Keratinocyte (primary cell): ENCODE measurements at regions not wholly inside any gene's neighbourhood (a gene's known extent, or its start where the extent isn't known, plus 50 kb on each side); places are given as distances from the start of the nearest gene placed in this dataset.

ENCODE experiments used
- CTCF ChIP-seq, 3 experiments: IDR thresholded peaks in 1 of 3; conservative IDR thresholded peaks in 1 of 3; optimal IDR thresholded peaks in 1 of 3; 2 replicates in 2 of 3; 3 replicates in 1 of 3; pipeline versions ENCODE3 to v1.5.1; 2011; ENCODE audit warnings: low read length in 3 of 3, mild to moderate bottlenecking in 3 of 3, moderate library complexity in 2 of 3, control low read depth in 1 of 3, inconsistent platforms in 1 of 3; ENCODE audit not compliant: insufficient read depth in 2 of 3; ENCODE audit errors: extremely low read depth in 1 of 3
- EZH2 ChIP-seq: IDR thresholded peaks from one replicate; pipeline ENCODE4 v1.6.1; 2012; ENCODE audit warnings: inconsistent platforms, mild to moderate bottlenecking, low read length, moderate library complexity

GRCh38 chr11:112318184-112318591 is 57.5 kb upstream of the PLET1 start:
- no peak for TF ChIP-seq CTCF (optimal IDR thresholded peaks at IDR 0.05 in 1 of 3, IDR thresholded peaks at IDR 0.05 in 1 of 3, conservative IDR thresholded peaks at IDR 0.05 in 1 of 3; ENCODE audit: extremely low read depth in 1 of 3, insufficient read depth in 2 of 3, low read length in 3 of 3)
- no peak for TF ChIP-seq EZH2
